ENCODE measurements at regions not wholly inside any gene's neighbourhood (a gene's known extent, or its start where the extent isn't known, plus 50 kb on each side); places are given as distances from the start of the nearest gene placed in this dataset.
"Not testable (repeated sequence)": the region's sequence is repeated elsewhere in the genome, so short reads cannot be mapped to it uniquely, and the experiment has no call there.

DNA sequence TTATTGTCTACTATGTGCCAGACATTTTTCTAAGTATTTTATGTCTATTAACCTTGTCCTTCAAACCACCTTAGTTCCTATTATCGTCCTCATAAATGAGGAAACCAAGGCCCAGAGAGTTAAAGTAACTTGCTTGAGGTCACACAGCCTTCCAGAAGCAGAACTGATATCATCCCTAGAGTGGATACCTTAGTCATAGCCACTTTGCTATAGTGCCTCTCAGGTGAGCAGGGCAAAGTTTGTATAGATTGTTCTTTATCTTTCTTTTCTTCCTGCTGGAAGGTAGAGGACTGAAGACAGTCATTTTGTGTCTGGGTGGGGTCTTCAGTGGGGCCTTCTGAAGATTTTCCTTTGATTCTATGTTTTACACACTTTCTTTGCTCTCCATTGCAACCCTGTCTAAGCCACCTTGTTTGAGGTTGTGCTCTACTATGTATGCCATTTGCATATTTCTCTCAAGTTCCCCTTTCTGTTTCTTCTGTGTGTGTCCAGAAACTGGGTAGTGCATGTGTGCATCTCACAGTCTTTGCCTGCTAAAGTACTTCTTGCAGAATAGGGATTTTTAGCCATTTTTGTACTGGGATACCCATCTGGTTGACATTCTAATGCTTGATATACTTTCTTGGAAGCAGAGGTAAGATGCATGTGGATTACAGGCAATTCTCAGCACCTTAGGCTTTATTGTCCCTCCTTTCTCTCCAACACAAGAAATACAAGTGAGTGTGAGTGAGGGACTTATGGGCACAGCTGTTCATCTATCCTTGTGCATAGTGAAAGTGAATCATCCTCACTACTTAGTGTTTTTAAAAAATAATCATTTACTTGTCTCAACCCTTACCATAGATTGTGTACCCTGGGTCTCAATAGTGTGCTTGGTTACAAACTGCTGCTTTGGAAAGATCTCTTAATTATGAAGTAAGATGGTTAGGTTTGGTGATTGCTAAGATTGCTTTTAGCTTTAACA lies 207.6 kb upstream of the HMCN1 start:
- no peak for TF ChIP-seq ZNF70 (CRISPR knock-in tag; IDR thresholded peaks at IDR 0.05)
- no peak for TF ChIP-seq ARNTL (CRISPR knock-in tag; IDR thresholded peaks at IDR 0.05; ENCODE audit: borderline replicate concordance, low read depth)
- TF ChIP-seq, protein P1, sequence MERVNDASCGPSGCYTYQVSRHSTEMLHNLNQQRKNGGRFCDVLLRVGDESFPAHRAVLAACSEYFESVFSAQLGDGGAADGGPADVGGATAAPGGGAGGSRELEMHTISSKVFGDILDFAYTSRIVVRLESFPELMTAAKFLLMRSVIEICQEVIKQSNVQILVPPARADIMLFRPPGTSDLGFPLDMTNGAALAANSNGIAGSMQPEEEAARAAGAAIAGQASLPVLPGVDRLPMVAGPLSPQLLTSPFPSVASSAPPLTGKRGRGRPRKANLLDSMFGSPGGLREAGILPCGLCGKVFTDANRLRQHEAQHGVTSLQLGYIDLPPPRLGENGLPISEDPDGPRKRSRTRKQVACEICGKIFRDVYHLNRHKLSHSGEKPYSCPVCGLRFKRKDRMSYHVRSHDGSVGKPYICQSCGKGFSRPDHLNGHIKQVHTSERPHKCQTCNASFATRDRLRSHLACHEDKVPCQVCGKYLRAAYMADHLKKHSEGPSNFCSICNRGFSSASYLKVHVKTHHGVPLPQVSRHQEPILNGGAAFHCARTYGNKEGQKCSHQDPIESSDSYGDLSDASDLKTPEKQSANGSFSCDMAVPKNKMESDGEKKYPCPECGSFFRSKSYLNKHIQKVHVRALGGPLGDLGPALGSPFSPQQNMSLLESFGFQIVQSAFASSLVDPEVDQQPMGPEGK (CRISPR knock-in tag; IDR thresholded peaks at IDR 0.05; ENCODE audit: borderline replicate concordance) = no peak
- TF ChIP-seq ZNF565 (CRISPR knock-in tag; conservative IDR thresholded peaks at IDR 0.05; ENCODE audit: low read depth) = no peak
- TF ChIP-seq, protein P2, sequence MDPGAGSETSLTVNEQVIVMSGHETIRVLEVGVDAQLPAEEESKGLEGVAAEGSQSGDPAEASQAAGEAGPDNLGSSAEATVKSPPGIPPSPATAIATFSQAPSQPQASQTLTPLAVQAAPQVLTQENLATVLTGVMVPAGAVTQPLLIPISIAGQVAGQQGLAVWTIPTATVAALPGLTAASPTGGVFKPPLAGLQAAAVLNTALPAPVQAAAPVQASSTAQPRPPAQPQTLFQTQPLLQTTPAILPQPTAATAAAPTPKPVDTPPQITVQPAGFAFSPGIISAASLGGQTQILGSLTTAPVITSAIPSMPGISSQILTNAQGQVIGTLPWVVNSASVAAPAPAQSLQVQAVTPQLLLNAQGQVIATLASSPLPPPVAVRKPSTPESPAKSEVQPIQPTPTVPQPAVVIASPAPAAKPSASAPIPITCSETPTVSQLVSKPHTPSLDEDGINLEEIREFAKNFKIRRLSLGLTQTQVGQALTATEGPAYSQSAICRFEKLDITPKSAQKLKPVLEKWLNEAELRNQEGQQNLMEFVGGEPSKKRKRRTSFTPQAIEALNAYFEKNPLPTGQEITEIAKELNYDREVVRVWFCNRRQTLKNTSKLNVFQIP (CRISPR knock-in tag; IDR thresholded peaks at IDR 0.05; ENCODE audit: borderline replicate concordance, low read depth) = no peak
- no peak for TF ChIP-seq TCF4 (CRISPR knock-in tag; IDR thresholded peaks at IDR 0.05; ENCODE audit: borderline replicate concordance)
- no peak for TF ChIP-seq CSDC2 (CRISPR knock-in tag; IDR thresholded peaks at IDR 0.05)
- no peak for TF ChIP-seq GLIS3 (CRISPR knock-in tag; IDR thresholded peaks at IDR 0.05)
- no peak for TF ChIP-seq PPARA (CRISPR knock-in tag; IDR thresholded peaks at IDR 0.05; ENCODE audit: borderline replicate concordance)
- no peak for TF ChIP-seq OSR1 (CRISPR knock-in tag; IDR thresholded peaks at IDR 0.05)
- TF ChIP-seq ISL1 (CRISPR knock-in tag; IDR thresholded peaks at IDR 0.05) = no peak
- no peak for TF ChIP-seq ZC3H10 (CRISPR knock-in tag; IDR thresholded peaks at IDR 0.05)
- no peak for TF ChIP-seq ZFP30 (CRISPR knock-in tag; IDR thresholded peaks at IDR 0.05)
- TF ChIP-seq BACH2 (CRISPR knock-in tag; IDR thresholded peaks at IDR 0.05; ENCODE audit: borderline replicate concordance) = no peak
- TF ChIP-seq RARB (CRISPR knock-in tag; IDR thresholded peaks at IDR 0.05) = no peak
- no peak for TF ChIP-seq TOX (CRISPR knock-in tag; IDR thresholded peaks at IDR 0.05; ENCODE audit: borderline replicate concordance)
- TF ChIP-seq, protein P3, sequence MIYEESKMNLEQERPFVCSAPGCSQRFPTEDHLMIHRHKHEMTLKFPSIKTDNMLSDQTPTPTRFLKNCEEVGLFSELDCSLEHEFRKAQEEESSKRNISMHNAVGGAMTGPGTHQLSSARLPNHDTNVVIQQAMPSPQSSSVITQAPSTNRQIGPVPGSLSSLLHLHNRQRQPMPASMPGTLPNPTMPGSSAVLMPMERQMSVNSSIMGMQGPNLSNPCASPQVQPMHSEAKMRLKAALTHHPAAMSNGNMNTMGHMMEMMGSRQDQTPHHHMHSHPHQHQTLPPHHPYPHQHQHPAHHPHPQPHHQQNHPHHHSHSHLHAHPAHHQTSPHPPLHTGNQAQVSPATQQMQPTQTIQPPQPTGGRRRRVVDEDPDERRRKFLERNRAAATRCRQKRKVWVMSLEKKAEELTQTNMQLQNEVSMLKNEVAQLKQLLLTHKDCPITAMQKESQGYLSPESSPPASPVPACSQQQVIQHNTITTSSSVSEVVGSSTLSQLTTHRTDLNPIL (CRISPR knock-in tag; IDR thresholded peaks at IDR 0.05; ENCODE audit: low read depth) = no peak
- no peak for ATAC-seq

DNA sequence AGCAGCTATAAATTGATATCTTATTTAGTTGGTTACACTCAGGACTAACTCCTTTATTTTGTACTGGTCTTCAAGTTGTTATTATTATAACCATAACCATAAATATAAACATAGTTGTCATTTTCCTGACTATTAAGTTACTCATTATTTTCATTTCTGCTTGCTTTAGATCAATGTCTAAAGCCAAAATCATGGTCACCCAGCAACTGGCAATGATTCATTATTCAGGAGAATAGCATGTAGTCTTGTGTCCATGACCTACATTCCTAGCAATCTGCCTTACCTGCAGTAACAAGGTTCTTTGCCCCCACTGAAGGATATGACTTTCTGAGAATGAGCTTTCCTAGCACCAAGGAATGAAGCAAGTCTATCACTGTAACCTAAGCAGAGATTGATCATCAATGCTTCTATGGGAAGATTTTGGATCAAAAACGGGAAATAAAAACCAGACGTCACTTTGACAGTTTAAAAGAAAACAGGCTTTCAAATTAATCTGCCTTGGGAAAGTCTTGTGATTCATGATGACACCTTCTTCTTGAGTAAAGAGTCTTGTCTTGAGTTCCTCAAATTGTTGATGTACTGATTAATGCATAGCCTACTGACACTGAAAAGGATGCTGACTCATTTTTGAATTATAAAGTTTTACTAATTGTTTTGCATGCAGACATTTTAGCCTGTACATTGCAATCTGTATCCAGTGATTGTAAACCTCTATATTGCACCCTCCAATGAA lies 203.3 kb upstream of the IVNS1ABP start:
- no peak for TF ChIP-seq TCF4 (CRISPR knock-in tag; IDR thresholded peaks at IDR 0.05; ENCODE audit: borderline replicate concordance)
- TF ChIP-seq, protein P2 (CRISPR knock-in tag; IDR thresholded peaks at IDR 0.05; ENCODE audit: borderline replicate concordance, low read depth) = no peak
- no peak for TF ChIP-seq ISL1 (CRISPR knock-in tag; IDR thresholded peaks at IDR 0.05)
- ATAC-seq = no peak

DNA sequence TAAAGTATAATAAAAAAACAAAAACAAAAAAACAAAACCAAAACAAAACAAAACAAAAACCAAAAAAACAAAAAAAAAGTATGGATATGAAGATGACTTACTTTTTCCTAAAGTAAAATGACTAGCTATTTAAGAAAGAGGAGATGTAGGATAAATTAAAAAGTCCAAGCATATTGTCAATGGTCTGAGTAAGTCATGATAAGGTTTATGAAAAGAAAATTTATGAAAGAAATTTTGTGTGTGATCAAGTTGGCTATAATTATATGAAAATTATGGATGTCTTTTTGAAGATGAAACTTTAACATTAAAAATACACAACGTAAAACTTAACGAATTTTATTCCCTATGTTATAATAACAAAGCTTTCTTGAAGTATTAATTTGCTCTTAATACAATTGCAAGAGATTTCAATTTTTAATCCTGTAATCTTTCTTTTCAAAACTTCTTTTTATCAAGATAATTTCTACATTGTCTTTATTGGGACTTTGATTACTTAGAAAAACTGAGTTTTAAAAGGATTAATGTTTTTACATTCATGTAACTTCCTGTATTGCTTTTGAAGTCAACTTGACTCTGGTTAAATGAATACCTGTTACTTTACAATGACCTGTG lies 200.9 kb upstream of the IVNS1ABP start:
- TF ChIP-seq, protein P1 (CRISPR knock-in tag; IDR thresholded peaks at IDR 0.05; ENCODE audit: borderline replicate concordance) = no peak
- TF ChIP-seq ZC3H10 (CRISPR knock-in tag; IDR thresholded peaks at IDR 0.05) (no peak), OSR1 (CRISPR knock-in tag; IDR thresholded peaks at IDR 0.05) (no peak), RARB (CRISPR knock-in tag; IDR thresholded peaks at IDR 0.05) (no peak), ZNF8 (CRISPR knock-in tag; IDR thresholded peaks at IDR 0.05) (no peak), BACH2 (CRISPR knock-in tag; IDR thresholded peaks at IDR 0.05; ENCODE audit: borderline replicate concordance) (no peak)
- ATAC-seq = no peak

DNA sequence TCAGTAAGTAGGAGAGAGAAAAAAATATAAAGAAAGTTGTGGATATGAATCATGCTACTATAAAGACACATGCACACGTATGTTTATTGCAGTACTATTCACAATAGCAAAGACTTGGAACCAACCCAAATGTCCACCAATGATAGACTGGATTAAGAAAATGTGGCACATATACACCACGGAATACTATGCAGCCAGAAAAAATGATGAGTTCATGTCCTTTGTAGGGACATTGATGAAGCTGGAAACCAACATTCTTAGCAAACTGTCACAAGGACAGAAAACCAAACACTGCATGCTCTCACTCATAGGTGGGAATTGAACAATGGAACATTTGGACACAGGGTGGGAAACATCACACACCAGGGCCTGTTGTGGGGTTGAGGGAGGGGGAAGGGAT lies 200.3 kb upstream of the IVNS1ABP start:
- not testable (repeated sequence) for ATAC-seq

Data from SK-N-SH treated with all-trans-retinoic acid at 6 μM for 48 hours (cell line).